NCI-H1417 treated with DMSO at 0.1 percent for 48 hours (cell line): ENCODE measurements at regions not wholly inside any gene's neighbourhood (a gene's known extent, or its start where the extent isn't known, plus 50 kb on each side); places are given as distances from the start of the nearest gene placed in this dataset.

Experiments
- DNase-seq: peaks from one replicate; lab custom pipeline; 2025; lab: John Stamatoyannopoulos, UW

DNA sequence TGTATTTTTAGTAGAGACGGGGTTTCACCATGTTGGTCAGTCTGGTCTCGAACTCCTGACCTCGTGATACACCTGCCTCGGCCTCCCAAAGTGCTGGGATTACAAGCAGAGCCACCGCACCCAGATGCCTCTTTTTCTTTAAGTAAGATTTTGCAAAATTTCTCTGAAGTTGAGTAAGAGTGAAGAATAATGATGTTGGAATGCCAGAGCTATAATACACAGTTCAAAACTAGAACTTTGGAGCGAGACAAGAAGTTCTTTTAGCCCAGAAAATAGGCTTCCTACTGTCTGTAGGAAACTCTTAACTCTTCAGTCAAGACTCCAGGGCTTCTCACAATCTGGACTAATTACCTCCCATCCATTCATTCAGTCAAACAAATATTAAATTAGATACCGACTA, 51.4 kb downstream of the MARCHF4 start:
- no peak for DNase-seq

DNA sequence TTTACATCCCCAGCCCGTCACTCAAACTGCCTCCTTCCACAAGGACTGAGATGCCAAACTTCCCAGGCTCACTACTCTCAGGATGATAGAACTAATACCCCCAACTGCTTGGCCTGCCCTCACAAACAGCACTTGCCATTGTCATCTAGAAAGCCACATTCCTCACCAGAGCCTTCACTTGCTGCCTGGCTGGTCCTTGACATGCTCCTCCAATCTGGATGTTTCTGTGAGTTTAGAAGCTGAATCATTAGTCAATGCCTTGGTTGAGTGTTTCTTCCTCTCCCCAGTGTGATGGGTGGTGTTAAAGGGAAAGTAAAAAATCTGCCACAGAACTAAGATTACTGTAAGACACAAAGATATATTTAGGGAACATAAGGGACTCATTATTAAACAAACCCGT, 52.5 kb downstream of the MARCHF4 start:
- no peak for DNase-seq

DNA sequence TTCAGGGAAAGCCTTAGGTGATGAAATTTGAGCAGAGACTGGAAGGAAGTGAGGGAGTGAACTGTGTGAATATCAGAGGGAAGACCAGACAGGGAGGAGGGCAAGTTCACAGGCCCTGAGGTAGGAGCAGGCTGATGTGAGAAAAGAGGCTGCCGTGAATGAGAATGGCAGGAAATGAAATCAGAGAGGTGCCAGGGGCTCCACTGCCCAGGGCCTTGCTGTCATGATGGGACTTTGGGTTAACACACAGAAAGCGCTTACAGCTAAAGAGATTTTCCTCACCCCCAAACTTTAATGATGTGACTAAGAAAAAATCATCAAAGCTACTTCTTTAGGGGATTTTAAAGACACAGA, 53.8 kb downstream of the MARCHF4 start:
- no peak for DNase-seq

DNA sequence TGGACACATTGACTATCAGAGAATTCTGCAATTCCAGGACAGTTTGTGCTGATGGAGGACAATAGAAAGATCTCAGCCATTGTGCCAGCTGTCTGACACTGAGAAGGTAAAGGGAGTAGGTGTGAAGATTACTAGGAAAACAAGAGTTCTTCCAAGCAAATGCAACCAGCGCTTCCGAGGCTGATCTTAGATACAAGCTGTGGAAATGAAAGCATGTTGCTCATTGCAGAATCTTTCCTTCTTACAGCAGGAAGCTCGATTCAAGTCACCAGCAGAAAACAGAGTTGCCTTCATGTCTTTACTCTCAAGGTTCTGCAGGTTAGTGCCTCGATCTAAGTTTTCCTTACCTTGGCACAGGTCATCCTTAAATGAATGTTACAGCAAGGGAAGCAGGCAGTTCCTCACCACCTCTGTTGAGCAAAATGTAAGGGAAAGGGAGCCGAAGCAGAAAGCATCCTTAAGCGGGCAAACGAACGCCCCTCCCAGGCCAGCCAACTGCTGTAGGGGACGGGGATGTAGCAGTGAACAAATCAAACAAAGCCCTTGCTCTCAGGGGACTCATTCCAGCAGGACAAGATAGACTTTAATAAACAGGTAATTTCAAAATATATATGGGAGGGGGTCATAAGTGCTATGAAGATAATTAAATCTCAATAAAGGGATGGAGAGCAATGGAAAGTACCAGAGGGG, 54.3 kb downstream of the MARCHF4 start:
- no peak for DNase-seq

DNA sequence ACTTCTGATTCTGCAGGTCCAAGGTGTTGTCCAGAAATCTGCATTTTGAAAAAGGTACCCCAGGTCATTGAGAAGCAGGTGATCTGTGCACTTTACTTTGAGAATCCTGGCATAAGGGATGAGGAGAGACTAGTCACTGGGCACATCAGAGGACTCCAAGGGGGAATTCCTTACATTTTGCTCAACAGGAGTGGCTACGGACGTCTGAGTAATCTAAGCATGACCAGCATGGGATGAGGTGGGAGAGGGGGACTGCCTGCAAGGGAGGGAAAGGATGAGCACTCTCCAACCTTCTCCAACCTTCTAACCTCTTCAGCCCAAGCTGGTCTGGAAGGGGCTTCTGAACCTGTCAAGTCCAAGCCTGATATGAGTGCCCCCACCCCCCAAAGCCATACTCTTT, 55.5 kb downstream of the MARCHF4 start:
- no peak for DNase-seq

DNA sequence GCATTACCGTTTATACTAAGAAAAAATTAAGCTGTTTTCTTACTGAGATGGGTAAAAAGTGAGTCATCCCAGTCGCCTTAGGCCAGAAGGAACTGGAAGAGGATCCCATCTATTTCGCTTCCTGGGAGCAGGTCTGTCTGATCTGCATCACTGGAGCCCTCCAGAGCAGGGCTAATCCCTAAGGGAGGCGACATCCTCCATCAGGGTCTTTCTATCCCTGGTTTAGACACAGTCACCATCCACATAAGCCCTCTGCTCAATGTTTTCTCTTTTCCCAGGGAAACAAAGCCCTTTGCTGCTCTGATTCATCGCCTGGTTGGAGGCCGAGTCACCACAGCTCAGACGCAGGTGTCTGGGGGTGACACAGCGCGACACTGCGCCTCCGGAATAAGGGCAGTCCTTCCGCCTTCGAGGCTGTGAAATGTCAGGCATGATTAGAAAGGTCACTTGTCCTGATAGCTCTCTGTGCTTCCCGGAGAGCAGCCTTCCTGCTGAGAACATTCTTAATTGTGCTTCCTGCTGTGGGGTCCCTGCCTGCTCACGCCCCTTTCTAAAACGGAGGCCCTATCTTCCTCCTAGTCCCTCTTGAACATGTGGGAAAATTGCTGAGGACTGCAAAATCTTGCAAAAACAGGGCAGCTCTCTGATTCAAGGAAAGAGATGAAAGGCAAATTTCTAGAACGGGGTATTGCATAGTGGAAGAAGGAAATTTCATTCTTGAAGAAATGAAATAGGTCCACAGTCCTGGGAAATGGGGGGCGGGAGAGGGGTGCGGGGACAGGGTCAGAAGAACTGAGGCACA, 56.3 kb downstream of the MARCHF4 start:
- DNase-seq, result peak; percentile 38

DNA sequence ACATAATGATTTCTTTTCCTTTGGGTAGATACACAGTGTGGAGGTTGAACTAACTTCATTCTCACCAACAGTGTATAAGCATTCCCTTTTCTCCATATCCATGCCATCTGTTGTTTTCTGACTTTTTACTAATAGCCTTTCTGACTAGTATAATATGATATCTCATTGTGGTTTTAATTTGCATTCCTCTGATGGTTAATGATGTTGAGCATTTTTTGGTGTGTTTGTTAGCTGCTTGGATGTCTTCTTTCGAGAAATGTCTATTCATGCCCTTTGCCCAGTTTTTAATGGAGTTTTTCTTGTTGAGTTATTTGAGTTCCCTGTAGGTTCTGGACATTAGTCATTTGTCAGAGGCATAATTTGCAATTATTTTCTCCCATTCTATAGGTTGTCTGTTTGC, 59.8 kb downstream of the MARCHF4 start:
- DNase-seq, result no peak

DNA sequence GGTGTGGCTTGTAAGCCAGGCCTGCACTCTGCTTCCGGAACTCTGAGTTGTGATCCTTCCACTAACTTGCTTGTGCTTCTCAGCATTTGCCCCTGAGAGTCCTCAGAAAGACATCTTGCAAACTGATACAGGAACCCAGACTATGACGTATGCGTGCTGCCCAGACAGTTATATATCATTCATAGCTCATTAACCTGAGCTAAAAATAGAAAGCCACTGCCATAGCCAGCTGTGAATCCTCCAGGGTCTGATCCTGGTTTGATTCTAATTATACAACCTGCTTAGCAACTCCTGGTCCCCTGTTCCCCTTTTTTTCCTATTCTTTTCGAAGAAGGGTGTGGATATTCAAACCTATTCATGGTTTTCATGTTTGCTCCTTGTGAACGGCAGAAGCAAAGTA, 63.7 kb downstream of the MARCHF4 start:
- DNase-seq, result peak; percentile 48

DNA sequence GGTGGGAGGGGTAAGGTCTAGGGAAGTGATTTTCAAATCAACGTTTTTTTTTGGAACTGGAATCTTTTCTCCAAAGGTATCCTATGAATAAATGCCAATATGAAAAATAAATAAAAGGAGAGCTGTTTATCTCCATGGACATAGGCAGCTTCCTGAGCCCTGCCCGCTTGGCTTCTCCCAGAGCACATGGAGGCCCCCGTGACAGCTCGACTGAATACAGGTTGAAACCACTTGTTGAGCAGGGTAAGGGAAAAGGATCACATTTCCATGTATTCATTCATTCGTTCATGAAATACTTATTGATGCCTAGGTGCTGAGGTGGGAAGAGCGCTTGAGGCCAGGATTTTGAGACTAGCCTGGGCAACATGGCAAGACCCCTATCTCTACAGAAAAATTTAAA, 64.8 kb downstream of the MARCHF4 start:
- DNase-seq, result no peak

DNA sequence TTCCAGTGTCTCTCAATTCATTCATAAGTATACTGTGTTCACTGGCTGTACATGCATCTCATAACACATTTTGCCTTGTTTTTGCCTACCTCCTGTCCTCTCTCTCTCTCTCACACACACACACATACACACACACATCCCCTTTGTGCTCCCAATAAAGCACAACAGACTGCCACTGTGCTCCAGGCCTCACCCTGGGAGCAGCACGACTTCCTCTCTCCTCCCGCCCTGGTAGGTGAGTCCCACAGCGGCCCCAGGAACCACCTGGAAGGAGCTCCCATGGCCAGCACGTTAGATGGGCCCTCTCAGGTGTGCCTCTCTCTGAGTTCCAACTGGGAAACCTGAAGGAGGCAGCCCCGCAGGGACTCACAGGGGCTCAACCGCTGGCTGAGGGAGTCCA, 65.4 kb downstream of the MARCHF4 start:
- no peak for DNase-seq

DNA sequence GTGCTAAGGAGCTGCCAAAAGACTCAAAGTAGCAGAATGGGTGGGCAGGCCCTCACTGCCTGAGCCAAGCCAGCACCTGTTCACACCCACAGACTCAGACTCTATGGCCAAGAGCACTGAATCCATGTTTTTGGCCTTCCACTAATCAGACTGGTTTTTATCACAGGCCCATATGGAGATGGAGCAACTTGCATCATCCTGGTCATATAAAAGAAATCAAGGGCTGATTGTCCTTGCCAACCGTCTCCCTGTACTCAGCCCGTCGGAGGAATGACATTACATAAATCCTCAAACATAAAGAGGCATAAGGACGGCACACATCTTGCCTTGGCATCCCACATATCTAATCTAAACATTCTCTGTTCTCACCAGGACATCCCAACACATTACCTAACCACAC, 66.7 kb downstream of the MARCHF4 start:
- DNase-seq, result no peak

DNA sequence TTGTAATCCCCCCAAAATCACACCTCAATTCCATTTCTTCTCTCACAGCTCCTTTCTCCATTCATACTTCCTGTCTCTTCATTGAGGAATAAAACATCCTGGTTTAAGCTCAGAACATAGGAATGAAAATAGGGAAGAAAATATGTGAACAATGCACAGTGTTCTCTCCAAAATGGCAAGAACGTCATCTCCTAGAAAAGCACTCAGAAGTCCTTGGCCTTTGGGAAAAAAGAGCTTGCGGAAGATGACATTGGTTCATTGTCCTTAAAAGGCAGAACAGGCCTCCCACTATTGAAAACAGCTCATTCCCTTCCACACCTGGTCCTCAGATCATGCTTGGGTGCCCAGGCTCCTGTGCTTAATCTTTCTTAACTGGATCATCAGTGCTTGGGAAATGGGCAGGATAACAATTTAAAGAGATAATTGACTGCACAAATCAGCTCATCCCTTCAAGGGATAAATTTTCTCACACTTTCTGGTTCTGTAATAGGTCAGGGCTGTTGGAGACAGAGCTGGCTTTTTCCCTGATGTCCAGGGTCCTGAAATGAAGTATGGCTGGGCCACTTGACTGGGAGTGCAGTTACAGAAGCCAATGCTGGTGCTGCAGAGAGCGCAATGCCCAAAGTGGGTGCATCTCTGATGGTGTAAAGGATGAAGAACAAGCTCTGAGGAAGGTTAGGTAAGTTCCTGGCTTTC, 69.2 kb downstream of the MARCHF4 start:
- no peak for DNase-seq

DNA sequence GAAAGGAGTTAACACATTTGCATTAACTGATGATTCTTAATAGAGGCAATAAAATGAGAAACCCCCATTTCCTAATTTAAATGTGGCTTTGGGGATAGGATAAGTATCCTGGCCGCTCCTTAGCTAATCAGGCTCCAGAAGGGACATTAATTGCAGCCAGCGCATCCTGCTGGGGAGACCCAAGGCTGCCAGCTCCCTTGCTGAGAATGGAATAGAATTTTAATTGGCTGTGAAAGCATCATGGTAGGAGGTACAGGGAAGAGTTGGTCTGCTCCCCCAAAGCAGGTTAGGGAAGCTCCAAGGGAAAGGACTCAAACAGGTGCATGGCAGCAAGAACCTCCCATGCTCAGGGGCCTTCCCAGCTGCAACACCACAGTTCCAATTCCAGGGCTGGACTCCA, 71.4 kb downstream of the MARCHF4 start:
- DNase-seq, result no peak

DNA sequence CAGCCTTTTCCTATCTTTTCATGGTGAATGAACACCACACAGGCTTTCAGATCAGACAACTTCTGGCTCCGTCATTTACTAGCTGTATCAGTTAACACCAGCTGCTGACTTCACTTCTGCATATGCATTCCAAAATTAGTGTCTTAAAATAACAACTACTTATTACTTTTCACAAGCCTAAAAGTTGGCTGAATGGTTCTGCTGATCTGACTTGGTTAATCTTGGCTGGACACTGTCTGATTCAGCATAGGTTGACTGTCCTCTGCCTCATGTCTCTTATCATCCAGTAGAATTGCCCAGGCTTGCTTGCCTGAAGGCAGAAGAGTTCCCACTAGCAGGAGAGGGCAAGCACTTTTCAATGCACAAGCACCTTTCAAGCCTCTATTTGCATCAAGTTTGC, 72.7 kb downstream of the MARCHF4 start:
- DNase-seq, result no peak

DNA sequence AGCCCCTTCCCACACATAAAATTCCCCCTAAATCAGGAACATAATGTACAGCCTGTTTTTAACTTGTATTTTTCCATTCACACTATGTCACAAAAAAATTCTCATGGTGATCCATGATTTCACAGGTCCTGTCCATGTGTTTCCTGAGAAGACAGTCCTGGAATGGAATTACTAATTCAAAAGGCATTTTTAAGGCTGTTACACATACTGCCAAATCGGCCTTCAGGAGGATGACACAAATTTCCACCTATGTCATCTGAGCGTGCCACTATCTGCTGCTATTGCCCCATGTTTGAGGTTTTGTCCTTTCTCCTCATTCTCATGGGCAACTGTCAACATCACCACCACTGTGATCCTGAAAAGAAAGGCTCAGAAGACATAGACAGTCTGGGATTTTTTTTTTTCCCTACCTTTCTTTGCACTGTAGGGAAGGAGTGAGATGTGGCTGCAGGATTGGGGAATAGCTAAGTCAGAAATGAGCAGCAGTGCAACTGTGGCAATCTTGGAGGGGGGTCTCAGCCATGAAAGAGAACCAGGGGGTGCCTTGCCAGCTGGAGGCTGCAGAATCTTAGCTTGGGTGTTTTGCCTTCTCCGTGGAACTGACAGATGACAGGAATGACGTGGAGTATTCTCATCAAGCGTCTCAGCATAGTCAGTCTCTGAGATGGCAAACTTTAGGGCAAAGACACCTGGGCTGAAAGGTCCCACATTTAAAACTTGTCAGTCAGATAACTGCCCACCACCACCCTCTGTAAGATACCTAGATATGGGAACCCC, 73.4 kb downstream of the MARCHF4 start:
- no peak for DNase-seq

DNA sequence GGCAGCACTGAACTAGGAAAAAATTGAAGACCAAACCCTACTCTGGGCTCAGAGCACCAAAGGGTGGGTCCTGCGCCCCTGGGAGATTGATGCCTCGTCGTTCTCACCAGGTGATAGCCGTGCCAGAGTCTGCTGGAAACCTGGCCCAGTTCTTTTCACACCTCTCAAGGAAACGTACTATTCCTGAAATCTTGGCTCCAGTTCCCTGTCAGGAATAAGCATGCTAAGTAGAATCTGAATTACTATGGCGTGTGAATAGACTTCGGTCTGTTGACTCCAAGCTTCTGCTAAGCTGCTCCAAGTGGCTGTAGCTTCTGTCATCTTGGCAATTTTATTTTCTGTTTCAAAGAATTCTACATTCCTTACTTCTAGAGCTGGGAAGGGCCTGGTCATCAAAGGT, 75.4 kb downstream of the MARCHF4 start:
- DNase-seq, result no peak

DNA sequence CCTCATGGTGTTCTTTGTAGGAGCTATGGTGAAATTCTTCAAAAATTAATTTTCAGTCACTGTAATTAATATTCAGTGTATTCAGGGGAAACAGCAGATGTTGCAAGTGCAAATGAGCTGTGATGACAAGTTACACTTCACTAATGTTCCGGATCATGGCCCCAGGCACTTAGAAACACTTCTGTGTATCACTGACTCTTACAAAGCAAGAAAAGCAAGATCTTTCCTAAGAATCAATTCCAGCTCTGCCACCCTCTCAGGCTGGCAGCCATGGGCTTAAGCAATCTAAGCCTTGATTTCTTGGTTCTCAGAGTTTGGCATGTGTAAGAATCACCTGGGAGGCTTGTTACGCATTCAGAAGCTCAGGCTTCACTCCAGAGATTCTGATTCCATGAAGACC, 78.0 kb downstream of the MARCHF4 start:
- no peak for DNase-seq

DNA sequence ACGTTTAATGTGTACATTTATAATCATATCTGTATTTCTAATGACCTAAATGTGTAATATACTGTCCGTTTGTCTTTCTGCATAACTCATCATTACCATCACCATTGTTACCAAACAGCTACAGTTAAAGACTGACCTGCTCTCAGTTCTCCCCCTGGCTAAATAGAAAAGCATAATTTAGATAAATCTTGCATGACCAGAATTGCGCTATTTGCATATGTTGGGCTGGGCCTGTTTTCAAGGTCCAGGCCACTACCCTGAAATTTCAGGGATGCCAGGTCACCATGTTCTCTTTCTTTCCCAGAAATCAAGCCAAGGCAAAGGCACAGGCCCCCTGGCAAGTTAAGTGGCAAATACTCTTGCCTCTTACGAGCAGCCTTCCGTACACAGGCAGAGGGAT, 78.4 kb downstream of the MARCHF4 start:
- no peak for DNase-seq

DNA sequence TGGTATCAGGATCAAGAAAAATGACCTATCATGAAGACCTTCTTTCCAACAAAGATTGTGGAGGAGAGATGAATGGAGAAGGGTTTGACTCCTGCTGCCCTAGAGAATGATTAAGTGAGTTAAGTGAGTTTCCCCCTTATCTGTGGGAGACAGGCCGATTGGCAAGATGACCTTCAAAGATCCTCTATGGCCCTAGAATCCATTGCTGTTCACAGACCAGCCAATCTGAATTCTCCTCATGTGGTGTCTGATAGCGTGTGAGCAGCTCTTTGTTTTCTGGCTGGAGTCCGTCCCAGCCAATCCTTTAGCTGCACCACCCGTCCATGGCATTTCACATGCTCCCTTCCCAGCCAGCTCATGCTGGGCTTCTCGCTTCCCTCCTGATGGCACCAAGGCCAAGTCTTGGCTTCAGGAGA, 79.4 kb downstream of the MARCHF4 start:
- DNase-seq, result no peak

DNA sequence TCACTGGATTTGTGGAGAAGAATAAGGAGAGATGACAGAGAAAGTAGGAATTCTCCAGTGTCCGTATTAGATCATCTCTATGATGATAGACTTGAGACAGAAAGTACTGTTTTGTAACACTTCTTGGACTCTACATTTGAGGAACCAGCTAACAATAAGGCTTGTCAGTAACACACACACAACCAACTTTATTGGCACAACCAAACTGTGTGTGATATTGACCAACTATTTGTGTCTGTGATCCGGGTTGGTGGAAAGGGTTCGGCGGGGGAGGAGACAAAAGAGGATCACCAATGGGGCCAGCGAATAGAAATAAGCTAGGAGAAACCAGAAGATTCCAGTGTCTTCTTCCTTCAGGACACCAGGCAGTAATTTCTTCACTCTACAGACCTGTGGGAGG, 79.8 kb downstream of the MARCHF4 start:
- no peak for DNase-seq

DNA sequence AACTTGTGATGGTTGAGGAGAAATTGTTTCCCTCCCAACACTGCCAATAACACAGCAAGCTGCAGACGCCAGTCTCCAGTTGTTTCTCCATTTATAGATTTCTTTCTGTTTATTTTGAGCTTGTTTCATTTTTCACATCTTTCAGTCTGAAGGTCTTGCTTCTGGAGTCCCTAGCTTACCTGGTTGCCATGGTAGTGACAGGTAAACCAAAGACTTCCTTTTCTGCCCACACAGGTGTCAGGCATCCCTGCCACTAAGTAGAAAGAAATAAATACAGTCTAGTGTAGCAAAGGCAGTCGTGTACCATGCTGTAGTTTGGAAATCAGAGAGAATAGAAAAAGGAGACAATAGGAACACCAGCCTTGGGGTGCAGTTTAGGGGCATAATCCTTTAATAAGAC, 82.8 kb downstream of the MARCHF4 start:
- DNase-seq, result no peak

DNA sequence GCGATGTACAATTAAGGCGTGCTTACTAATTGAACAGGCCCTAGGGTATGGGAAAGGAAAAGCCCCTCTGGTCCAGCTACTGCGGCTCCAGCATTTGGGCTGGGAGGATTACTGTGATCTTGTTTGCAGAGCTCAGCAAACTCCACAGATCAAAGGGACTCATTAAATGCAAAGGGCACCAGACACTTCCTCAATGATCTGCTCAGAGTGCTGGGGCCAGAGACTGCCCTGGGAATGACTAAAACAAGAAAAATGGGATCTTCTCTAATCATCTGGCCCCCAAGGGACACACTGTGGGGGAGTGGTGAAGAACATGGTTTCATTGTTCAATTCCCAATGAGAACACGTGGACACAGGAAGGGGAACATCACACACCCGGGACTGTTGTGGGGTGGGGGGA, 85.0 kb downstream of the MARCHF4 start:
- no peak for DNase-seq
